ENCODE measurements at regions not wholly inside any gene's neighbourhood (a gene's known extent, or its start where the extent isn't known, plus 50 kb on each side); places are given as distances from the start of the nearest gene placed in this dataset.
A peak's percentile ranks its signal among the peaks of the same experiment; 100 is the strongest.

- TF ChIP-seq CTCF (IDR thresholded peaks at IDR 0.05; ENCODE audit: low read depth, low read length) = no peak
- no peak overlapping the region for H3K4me3 ChIP-seq (replicated peaks in 1 of 2; ENCODE audit: low read depth in 2 of 2, low read length in 2 of 2)
- no peak for DNase-seq (ENCODE audit: low read depth in 2 of 2)
These were observed 1699.2 kb upstream of the IGFBP7 start for GRCh38 chr4:58809366-58809765.

- TF ChIP-seq CTCF (IDR thresholded peaks at IDR 0.05; ENCODE audit: low read depth, low read length) = no peak
- DNase-seq (ENCODE audit: low read depth in 2 of 2) = no peak
- H3K4me3 ChIP-seq (replicated peaks in 1 of 2; ENCODE audit: low read depth in 2 of 2, low read length in 2 of 2) = no peak overlapping the region
These were observed 1698.6 kb upstream of the IGFBP7 start for GRCh38 chr4:58808817-58809216.

DNA sequence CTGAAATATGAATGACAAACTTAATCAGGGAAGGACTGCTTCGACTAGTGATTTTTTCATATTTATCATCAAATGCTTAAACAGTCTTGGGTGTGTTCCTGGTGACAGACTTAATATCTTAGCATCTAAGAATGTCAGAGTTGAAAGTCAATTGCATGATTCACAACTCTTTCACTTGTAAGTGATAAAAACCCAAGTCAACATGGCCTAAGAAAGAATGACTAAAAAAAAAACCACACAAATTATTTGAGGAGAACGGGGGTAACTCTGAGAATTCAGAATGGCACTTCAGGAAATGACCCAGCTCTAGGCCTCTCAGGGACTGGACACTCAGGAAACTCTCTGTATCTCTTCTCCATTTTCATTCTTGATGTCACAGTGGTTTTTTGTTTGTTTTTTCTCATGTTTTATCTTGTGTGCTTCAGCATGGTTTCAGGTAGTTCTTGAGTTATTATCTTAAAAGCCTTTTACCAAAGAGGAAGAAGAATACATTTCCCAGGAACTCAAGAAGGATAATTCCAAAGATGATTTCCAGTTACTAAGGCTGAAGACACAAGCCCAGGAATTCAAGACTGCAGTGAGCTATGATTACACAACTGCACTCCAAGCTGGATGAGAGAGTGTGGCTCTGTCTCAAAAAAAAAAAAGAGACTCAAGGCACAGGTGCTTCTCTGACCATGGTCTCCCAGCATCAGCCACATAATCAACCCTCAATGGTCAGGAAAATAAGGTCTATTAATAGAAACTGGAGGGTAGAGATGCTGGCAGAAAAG is 1697.8 kb upstream of the IGFBP7 start:
- H3K4me3 ChIP-seq (replicated peaks in 1 of 2; ENCODE audit: low read depth in 2 of 2, low read length in 2 of 2) = no peak overlapping the region
- DNase-seq (ENCODE audit: low read depth in 2 of 2) = no peak
- no peak for TF ChIP-seq CTCF (IDR thresholded peaks at IDR 0.05; ENCODE audit: low read depth, low read length)

DNA sequence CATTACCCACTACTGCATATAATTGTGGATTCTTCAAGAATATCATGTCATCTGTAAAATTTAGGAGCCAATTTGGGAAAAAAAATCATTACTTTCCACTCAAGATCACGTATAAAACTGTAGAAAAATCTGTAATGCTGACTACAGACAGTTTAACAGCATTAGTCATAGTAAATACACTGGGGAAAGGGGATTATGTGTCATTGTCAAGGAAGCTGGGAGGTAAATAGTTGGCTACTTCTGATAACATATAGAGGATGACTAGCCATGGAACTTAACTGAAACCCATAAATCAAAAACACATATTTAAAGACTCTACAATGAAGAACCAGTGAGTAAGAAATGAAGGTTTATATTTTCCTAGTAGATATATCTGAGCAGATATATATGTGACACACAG is 1666.4 kb upstream of the IGFBP7 start:
- DNase-seq (ENCODE audit: low read depth in 2 of 2) = peak in 1 of 2 donors; percentile 1
- no peak overlapping the region for H3K4me3 ChIP-seq (replicated peaks in 1 of 2; ENCODE audit: low read depth in 2 of 2, low read length in 2 of 2)
- no peak for TF ChIP-seq CTCF (IDR thresholded peaks at IDR 0.05; ENCODE audit: low read depth, low read length)

- no peak overlapping the region for H3K4me3 ChIP-seq (replicated peaks in 1 of 2; ENCODE audit: low read depth in 2 of 2, low read length in 2 of 2)
- no peak for TF ChIP-seq CTCF (IDR thresholded peaks at IDR 0.05; ENCODE audit: low read depth, low read length)
- DNase-seq (ENCODE audit: low read depth in 2 of 2) = no peak
These were observed 1657.4 kb upstream of the IGFBP7 start for GRCh38 chr4:58767598-58767997.

GRCh38 chr4:58766763-58767162 is 1656.6 kb upstream of the IGFBP7 start:
- no peak for TF ChIP-seq CTCF (IDR thresholded peaks at IDR 0.05; ENCODE audit: low read depth, low read length)
- H3K4me3 ChIP-seq (replicated peaks in 1 of 2; ENCODE audit: low read depth in 2 of 2, low read length in 2 of 2) = no peak overlapping the region
- DNase-seq (ENCODE audit: low read depth in 2 of 2) = no peak

GRCh38 chr4:58761563-58761962 is 1651.4 kb upstream of the IGFBP7 start:
- H3K4me3 ChIP-seq (replicated peaks in 1 of 2; ENCODE audit: low read depth in 2 of 2, low read length in 2 of 2) = no peak overlapping the region
- no peak for TF ChIP-seq CTCF (IDR thresholded peaks at IDR 0.05; ENCODE audit: low read depth, low read length)
- no peak for DNase-seq (ENCODE audit: low read depth in 2 of 2)

Measured in cardiac fibroblast (primary cell).